Mesenteric fat pad (tissue), 1 donor: ENCODE measurements at regions not wholly inside any gene's neighbourhood (a gene's known extent, or its start where the extent isn't known, plus 50 kb on each side); places are given as distances from the start of the nearest gene placed in this dataset.

Source experiments
- DNase-seq: peaks from one replicate; pipeline ENCODE4 v3.0.0-alpha.2; 2020; ENCODE audit warnings: low spot score
- donor health status: DM: yes; HTN: yes; CAD: no.

DNA sequence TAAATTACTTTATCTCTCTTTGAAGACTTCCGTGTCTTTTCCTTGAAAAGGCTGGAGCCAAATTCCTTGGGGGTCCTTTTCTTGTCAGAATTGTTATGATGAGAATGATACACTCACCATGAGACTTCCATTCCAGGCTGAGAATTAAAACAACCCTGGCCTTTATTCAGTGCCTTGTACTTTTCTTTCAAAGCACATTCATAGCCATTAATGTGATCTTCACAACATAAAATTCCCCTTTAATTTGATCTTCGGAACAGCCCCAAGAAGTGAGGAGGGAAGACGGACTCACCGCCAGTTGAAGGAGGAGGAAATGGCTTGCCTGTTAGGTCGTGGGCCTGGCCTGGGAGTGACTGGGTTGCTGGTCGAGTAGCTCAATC, 127.3 kb downstream of the DDX1 start:
- no peak for DNase-seq

DNA sequence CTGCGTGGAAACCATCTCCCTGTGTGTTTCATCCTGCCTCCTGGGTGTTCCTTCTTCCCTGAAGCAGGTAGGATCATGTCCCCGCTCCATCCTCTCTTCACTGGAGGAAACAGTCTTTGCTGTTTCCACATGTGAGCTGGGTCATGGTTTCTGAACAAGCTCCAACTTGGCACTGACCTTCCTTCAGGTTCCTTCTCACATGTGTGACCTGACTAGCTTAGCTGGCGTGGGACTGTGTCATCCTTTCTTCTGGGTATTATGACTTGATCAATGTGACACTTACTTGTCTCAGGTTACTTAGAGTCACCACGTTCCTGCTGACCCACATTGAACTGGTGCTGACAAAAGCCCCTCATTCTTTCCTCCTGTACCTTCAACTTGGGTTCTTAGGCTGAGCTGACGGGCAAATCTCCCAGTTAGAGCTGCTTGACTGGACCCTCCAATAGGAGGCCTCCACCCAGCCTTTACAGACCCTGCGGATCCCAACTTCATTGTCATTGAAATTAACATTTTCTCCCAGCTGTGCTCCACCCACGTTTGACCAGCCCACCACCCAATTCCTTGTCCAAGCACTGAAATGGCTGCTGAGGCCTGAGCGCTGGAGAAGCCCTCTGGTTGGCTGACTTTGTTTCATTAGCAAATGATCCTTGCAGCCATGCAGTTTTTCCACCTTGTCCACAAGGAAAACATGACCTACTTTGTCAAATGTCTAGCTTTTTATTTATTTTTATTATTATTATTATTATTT, 128.1 kb downstream of the DDX1 start:
- no peak for DNase-seq

DNA sequence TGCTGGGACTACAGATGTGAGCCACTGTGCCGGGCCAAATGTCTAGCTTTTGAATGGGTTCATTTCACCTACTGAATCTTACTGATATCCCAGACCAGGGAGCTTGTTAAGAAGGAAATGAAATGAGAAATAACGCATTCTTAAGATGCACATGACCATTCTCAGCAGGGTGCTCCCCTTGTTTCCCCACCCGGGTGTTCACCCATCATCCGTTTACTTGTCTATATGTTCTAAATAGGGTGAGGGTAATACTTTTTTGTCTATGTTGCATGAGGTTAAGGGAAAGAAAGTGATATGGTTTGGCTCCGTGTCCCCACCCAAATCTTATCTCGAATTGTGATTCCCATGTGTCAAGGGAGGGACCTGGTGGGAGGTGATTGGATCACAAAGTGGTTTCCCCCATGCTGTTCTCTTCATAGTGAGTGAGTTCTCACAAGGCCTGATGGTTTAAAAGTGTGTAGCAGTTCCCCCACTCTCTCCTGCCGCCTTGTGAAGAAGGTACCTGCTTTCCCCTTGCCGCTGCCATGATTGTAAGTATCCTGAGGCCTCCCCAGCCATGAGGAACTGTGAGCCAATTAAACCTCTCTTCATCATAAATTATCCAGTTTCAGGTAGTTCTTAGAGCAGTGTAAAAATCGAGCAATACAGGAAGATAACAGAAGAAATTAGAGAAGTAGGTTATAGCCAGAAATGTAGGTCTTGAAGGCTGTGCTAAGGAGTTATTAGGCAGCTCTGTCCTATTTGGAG, 129.1 kb downstream of the DDX1 start:
- no peak for DNase-seq

DNA sequence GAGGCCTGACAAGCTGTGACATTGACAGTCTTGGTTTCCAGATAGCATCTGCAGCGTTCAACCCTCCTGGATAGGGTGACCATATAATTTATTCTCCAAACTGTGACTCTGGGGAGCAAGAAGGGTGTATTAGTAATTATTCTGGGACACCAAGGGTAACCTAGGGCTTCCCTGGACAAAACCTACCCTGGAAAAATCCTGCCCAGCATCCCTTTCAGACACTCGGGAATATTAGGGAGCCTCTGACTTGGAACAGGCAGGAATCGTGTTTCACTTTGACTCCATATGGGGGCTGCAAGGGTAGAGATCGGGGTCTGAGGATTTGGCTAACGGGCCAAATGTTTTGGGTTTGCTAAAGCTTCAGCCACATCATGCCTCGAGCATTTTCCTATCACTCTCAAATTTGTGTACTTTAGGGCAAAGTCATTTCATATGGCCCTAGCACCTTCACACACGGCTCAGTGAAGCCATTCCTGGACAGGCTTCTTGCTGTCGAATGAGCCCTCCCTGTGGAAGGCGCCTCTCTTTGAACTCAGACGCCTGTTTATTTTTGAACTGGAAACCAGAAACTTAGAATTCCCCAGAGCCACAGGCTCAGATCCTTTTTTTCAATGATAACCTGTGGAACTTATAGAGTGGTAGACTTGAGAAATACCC, 129.9 kb downstream of the DDX1 start:
- no peak for DNase-seq

DNA sequence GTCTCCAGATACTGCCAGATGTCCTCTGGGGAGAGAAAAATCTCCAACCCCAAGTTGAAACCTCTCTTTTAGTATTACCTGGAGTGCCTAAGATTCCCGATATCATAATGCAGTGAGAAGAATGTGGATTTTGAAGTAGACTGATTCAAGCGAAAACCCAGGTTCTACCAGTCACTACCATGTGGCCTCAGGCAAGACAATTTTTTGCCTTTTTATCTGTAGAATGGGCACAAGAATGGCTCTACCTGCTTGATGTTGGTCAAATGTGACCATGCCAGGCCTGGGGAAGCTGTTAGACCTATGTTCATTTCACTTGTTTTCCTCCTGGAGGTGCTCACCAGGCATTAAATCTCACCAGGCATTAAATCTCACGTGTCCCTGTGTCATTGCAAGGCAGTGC, 131.3 kb downstream of the DDX1 start:
- DNase-seq: no peak

DNA sequence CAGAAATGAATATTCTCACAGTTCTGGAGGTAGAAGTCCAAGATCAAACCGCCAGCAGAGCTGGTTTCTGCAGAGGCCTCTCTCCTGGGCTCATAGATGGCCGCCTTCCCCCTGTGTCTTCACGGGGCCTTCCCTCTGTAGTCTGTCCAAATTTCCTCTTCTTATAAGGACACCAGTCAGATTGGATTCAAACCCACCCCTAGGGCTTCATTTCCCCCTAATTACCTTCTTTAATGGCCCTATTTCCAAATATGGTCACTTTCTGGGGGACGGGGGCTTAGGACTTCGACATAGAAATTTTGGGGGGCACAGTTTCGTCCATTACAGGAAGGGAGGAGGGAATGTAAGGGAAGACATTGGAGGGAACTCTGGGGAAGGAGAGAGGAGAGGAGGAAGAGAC, 132.6 kb downstream of the DDX1 start:
- no peak for DNase-seq

DNA sequence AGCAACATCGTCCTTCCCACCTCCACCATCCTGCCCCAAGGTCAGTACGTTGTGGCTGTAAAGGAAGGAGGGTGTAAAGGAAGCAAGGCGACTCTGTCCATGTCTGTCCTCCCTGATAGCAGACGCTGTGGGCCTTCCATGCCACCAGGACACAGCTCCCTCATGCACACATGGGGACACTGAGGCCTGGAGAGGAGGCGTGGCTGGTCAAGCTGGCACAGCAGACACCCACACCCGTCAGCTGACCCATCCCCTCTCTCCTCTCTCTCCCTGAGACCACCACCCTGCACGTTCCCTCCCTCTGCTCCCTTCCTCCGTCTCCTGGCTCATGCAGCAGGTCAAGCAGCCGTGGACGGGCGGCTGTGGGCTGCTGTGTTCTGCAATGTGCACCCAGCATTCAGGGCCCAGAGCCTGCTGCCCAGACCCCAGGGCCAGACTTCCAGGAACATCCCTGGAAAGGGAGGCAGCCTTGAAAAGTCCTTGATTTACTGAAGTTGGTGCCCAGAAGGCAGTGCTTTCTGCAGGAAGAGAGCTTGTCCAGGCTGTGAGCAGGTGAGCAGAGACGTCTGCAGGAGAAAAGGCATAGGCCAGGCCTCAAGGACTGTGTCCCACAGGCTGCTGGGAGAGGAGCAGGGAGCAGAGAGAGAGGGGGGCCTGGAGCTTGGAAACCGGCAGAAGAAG, 133.6 kb downstream of the DDX1 start:
- peak; percentile 59 for DNase-seq

DNA sequence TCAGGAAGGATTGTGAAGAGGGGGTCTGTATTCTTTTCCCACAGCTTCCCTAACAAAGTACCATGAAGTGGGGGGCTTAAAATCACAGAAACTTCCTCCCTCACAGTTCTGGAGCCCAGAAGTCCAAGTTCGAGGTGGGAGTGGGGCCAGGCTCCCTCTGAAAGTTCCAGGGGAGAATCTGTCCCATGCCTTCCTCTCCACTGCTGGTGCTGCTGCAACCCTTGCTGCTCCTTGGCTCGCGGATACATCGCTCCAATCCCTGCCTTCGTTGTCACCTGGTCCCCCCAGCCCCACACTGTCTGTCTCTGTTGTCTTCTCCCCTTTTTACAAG, 134.1 kb downstream of the DDX1 start:
- DNase-seq: peak; percentile 28

DNA sequence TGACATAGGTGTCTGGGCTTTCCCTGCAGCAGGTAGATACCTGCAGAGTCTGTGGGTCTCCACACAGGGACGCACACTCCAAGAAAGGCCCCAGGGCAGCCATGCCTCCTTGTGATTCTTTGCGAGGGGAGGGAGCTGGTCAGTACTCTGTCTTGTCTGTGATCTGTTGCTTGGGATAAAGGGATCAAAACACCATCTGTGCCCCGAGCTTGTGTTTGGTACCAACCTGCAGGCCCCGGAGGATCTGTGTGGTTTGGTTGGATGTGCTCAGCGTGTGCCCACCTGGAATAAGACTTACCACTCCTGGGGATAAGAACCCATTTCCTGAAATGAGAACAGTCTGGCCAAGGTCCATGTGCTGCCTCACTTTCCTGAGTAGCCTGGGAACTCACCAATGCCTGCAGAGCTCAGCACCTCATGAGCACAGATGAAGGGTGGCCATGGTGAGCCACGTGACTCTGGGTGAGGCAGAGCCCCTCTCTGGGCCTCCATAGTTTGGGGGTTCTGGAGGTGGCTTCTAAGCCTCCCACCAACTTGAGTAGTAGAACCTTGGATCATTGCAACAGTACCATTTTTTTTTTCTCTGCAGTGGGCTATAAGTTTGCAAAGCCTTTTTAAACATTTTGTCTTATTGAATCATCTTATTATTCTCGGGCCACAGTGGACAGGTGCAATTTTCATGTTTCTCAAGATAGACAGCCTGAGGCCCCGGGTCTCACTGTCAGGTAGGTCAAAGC, 134.8 kb downstream of the DDX1 start:
- peak; percentile 71 for DNase-seq

DNA sequence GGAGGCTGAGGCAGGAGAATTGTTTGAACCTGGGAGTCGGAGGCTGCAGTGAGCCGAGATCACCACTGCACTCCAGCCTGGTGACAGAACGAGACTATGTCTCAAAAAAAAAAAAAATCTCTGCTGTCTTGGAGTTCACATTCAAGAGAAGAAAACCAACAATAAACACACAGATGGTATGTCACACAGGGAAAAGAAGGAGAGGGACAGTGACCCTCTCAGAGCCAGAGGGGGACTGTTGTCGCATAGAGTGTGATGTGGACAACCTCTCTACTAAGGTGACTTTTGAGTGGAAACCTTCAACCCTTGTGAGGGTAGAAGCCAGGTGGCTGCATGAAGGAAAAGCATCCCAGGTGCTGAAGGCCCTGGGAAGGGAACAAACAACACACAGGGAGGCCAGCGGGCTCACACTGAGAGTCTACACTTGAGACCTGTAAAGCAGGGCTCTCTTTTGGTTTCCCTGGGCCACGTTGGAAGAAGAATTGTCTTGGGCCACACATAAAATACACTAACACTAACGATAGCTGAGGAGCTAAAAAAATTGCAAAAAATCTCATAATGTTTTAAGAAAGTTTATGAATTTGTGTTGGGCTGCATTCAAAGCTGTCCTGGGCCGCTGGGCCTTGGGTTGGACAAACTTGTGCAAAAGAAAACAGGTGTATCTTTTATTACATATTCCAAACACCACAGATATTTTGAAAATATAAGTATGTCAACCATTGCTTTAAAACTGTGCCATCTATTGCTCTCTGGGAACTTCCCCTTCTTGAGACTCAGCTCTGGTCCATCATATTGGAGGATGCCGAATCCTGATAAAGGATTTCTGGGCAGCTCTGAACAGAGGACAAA, 136.0 kb downstream of the DDX1 start:
- peak; percentile 9 for DNase-seq

DNA sequence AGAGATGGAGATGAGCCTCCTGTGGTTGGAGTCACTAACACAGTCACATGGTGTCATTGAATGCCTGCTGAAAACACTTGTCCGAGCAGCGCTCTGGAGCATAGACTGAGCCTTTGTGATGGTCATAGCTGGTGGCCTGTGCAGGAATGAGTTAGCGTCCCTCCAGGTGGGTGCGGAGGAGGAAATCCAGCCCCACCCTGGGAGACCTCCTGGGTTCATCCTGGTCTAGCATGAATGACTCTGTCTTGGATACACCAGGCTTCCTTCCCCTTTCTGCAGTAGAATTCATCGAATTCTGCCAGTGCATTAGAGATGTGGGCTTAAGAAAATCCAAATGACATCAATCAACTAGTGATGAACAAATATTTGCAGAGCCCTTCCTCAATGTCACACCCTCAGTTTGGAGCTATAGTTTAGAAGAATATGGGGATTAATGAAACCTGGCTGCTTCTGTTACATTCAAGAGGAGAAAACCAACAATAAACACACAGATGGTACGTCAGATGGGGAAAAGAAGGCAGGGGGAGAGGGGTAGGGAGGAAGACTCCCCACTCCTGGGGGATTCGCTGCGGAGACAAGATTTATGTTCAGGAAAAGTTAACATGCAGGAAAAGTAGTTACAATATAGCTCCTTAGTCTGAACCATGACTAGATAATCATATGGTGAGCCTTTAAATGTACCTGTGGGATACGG, 136.7 kb downstream of the DDX1 start:
- DNase-seq: no peak

DNA sequence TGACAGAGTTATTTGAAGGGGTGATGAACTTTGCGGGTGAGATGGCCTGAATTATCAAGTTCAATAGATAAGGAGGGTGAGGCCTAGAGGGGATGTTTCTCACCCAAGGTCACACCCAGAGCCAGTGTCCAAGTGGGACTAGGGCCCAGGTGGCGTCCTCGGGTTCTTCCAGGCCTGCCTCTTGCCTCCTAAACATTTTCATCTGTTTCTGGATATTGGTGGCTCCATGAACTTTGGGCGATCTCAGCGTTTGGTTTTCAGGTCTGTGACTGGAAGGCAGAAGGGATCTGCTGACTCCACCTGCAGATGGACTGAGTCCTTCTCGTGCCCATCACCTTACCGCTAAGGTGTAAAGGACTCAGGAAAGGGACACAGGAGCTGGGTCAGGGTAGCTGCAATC, 137.3 kb downstream of the DDX1 start:
- no peak for DNase-seq

DNA sequence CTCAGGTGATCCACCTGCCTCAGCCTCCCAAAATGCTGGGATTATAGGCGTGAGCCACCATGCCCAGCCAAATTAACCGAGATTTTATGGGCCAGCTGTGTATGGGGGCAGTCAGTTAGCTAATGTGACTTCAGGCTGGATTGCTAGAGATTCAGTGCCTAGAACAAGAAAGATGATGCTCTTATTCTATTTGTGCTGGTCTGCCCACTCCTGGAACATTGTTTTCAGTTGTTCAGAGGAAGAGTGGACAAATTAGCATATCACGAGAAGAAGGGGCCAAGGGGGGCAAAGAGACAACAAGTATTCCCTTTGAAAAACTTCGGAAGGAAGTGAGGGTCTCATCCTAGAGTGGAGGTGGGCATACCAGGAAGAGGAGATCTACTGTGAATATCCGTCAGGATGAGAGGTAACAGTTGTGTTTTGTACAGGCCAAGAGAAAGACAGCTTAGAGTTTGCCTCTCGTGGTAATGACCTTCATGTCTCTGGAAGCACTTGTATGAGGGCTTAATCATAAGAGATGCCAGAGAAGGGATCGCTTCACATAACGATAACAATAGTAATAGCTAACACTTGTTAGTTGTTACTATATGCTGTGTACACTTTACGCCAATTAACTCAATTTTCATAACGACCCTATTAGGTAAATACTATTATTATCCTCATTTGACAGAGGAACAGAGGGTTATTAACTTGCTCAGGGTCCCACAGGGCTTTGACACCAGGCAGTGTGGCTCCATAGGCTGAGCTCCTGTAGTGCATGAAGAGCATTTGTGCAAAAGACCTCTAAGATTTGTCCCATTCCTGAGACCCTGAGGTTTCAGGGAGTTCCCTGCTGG, 138.3 kb downstream of the DDX1 start:
- no peak for DNase-seq

DNA sequence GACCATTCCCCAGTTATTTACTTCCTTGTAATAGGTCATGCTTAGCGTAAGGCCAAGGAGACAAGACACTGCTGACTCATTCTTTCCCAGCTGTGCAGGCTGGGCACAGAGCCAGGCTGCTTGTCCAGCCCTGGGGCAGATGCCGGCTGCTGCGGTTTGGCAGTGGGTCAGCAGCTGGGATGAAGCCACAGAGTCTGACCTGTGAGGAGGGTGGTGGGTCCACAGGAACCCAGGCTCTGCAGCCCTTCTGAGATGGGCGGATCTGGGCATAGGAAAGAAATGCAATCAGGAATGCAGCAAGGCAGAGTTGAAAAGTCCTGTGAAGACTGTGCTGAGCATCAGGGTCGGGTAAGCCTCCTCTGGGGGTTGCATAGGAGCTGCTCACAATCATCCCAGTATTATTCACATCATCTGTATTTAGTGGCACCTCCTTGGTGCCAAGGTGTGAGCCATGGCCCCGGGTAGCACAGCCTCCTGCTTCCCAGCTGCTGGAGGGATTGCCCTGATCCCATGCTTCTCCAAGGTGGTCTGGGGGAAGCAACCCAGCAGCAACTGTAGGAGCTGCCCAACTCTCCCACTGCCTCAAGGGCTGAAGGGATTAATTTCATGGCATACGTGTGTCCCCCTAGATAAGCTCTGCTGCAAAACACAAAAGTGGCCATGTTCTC, 139.0 kb downstream of the DDX1 start:
- DNase-seq: peak; percentile 96

DNA sequence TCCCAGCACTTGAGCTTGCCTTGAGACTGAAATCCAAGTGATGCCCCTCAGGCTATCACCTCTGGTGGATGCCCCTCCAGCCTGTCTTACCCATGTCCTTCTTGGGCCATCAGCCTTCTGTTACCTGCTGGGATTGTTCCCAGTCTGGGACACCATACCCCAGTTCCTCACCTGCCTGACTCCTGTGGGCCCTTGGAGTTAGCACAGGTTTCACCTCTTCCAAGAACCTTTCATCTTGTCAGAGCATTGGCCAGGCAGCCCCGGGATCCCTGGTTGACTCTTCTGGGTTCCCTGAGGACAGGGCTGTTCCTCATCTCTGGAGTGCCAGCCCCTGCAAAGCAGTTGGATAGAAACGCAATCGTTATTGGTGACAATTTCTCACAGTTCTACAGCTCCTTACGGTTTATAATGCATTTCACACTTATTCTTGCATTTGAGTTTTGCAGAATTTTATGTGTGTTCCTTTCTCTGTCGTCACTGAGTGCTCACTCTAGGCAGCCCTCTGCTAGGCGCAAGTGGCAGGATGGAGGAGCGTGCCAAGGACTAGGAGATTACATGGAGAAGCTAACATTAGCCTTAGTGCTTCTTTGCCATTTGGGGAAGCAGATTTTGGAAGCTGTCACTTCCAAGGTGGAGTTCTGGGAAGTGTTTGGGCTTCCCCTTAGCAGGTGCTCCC, 139.7 kb downstream of the DDX1 start:
- DNase-seq: no peak

DNA sequence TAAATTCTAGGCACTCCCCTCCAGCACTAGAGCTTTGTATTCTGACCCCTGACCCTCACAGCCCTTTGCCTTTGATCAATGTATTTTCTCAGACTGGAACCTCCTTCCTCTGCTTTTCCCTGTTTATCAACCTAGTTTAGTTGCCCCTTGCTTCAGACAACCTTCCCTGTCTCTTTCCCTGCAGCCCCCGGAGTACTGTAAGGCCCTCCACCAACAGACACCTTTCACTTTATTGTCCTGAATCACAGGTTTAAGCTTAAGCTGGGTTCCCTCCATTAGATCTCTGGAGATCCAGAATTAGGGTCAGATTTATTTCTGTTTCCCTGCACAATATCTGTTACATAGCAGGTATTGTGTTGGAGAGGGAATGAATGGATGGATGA, 140.2 kb downstream of the DDX1 start:
- no peak for DNase-seq

DNA sequence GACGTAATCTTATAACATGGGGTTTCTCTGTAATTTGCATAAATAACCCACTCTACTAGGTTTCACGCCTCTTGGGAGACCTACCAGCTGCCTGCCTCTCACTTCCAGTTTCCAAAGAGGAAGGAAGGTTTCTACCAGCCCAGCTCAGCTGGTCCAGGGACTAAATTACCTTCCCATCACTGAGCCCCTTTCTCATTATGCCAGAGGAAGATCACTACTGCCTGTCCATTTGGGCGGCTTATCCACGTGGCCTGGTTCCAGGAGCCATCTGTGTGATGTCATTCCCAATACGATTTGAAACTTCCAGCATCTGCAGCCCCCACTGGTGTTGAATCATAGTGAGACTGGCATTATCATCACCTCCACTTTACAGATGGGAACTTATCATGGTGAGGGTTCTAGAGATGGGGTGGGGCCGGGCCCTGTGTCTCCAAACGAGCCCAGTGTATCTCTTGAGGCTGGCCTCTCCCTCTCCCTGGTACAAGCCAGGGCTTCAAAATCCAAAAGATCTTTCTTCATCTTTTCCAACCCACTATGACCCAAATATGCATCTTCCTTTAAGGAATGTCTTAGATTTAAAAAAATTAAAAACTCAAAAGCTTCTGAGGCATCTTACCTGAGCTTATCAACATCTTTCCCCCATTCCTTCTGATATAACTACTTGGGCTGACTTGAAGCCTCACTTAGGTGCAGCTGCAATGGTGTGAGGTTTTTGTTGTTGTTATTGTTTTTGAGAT, 140.8 kb downstream of the DDX1 start:
- no peak for DNase-seq
